SK-N-SH (cell line): ENCODE measurements at regions not wholly inside any gene's neighbourhood (a gene's known extent, or its start where the extent isn't known, plus 50 kb on each side); places are given as distances from the start of the nearest gene placed in this dataset.

Experiments
- SMC3 ChIP-seq: IDR thresholded peaks from 2 replicates; pipeline ENCODE4 v1.6.1; 2012; ENCODE audit warnings: low read depth, low read length, improper control_type of control experiment
- USF1 ChIP-seq: IDR thresholded peaks from 2 replicates; pipeline ENCODE4 v1.4.0; 2012; ENCODE audit warnings: low read depth, borderline replicate concordance
- TF ChIP-seq, protein P1 (sequence below): IDR thresholded peaks from 2 replicates; pipeline ENCODE4; 2012

- TF ChIP-seq SMC3 (no peak), USF1 (no peak)
- TF ChIP-seq, protein P1, sequence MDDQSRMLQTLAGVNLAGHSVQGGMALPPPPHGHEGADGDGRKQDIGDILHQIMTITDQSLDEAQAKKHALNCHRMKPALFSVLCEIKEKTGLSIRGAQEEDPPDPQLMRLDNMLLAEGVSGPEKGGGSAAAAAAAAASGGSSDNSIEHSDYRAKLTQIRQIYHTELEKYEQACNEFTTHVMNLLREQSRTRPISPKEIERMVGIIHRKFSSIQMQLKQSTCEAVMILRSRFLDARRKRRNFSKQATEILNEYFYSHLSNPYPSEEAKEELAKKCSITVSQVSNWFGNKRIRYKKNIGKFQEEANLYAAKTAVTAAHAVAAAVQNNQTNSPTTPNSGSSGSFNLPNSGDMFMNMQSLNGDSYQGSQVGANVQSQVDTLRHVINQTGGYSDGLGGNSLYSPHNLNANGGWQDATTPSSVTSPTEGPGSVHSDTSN: no peak
These were observed 449.1 kb upstream of the SOX5 start for GRCh38 chr12:24398605-24399004.
